HG03045 (cell line): ENCODE measurements at regions not wholly inside any gene's neighbourhood (a gene's known extent, or its start where the extent isn't known, plus 50 kb on each side); places are given as distances from the start of the nearest gene placed in this dataset.
"Not testable (repeated sequence)": the region's sequence is repeated elsewhere in the genome, so short reads cannot be mapped to it uniquely, and the experiment has no call there.

Experiments used
- ATAC-seq: cut with Tn5 transposase; IDR thresholded peaks from one replicate; pipeline ENCODE4 v1.9.1; 2021; ENCODE audit warnings: mild to moderate bottlenecking, moderate library complexity; ENCODE audit not compliant: unreplicated experiment

- ATAC-seq = no peak
Observed at GRCh38 chr11:87971354-87971753, 203.9 kb downstream of the RAB38 start.

GRCh38 chr11:87970762-87971161 lies 204.5 kb downstream of the RAB38 start:
- ATAC-seq = no peak

GRCh38 chr11:87967459-87967858 lies 207.8 kb downstream of the RAB38 start:
- ATAC-seq = no peak

GRCh38 chr11:87966694-87967093 lies 208.5 kb downstream of the RAB38 start:
- ATAC-seq = no peak

GRCh38 chr11:87966216-87966615 lies 209.0 kb downstream of the RAB38 start:
- ATAC-seq = no peak

GRCh38 chr11:87961606-87962005 lies 213.6 kb downstream of the RAB38 start:
- ATAC-seq = no peak

GRCh38 chr11:87957961-87958360 lies 217.3 kb downstream of the RAB38 start:
- ATAC-seq = no peak

GRCh38 chr11:87954476-87954875 lies 220.8 kb downstream of the RAB38 start:
- no peak for ATAC-seq

GRCh38 chr11:87942786-87943185 lies 232.5 kb downstream of the RAB38 start:
- no peak for ATAC-seq

- ATAC-seq = no peak
Observed at GRCh38 chr11:87934182-87934581, 241.1 kb downstream of the RAB38 start.

GRCh38 chr11:87926250-87926970 lies 248.8 kb downstream of the RAB38 start:
- no peak for ATAC-seq

- no peak for ATAC-seq
Observed at GRCh38 chr11:87924125-87924524, 251.1 kb downstream of the RAB38 start.

GRCh38 chr11:87917111-87917510 lies 258.1 kb downstream of the RAB38 start:
- ATAC-seq = no peak

- no peak for ATAC-seq
Observed at GRCh38 chr11:87909178-87909577, 266.1 kb downstream of the RAB38 start.

GRCh38 chr11:87908086-87908485 lies 267.2 kb downstream of the RAB38 start:
- ATAC-seq = no peak

GRCh38 chr11:87903345-87903744 lies 271.9 kb downstream of the RAB38 start:
- no peak for ATAC-seq

- ATAC-seq = no peak
Observed at GRCh38 chr11:87901341-87901740, 273.9 kb downstream of the RAB38 start.

GRCh38 chr11:87897921-87898320 lies 277.3 kb downstream of the RAB38 start:
- no peak for ATAC-seq

- ATAC-seq = no peak
Observed at GRCh38 chr11:87897071-87897470, 278.2 kb downstream of the RAB38 start.

GRCh38 chr11:87894961-87895360 lies 280.3 kb downstream of the RAB38 start:
- ATAC-seq = no peak

GRCh38 chr11:87892291-87892690 lies 283.0 kb downstream of the RAB38 start:
- ATAC-seq = no peak

- no peak for ATAC-seq
Observed at GRCh38 chr11:87889126-87889525, 286.1 kb downstream of the RAB38 start.

- not testable (repeated sequence) for ATAC-seq
Observed at GRCh38 chr11:87885084-87885483, 290.2 kb downstream of the RAB38 start.
